B cell (primary cell): ENCODE measurements at regions not wholly inside any gene's neighbourhood (a gene's known extent, or its start where the extent isn't known, plus 50 kb on each side); places are given as distances from the start of the nearest gene placed in this dataset.

ENCODE experiments used
- EZH2 ChIP-seq: IDR thresholded peaks from 2 replicates; pipeline ENCODE4 v1.6.1; 2012; ENCODE audit warnings: borderline replicate concordance, low read depth, mild to moderate bottlenecking, moderate library complexity, low read length; ENCODE audit not compliant: insufficient read depth, poor library complexity, severe bottlenecking
- TF ChIP-seq, protein P1 (sequence below): fragments of 200-600 bp; IDR thresholded peaks from one replicate; pipeline ENCODE4 v1.8.0; 2022; ENCODE audit warnings: antibody characterized with exemption, mild to moderate bottlenecking

DNA sequence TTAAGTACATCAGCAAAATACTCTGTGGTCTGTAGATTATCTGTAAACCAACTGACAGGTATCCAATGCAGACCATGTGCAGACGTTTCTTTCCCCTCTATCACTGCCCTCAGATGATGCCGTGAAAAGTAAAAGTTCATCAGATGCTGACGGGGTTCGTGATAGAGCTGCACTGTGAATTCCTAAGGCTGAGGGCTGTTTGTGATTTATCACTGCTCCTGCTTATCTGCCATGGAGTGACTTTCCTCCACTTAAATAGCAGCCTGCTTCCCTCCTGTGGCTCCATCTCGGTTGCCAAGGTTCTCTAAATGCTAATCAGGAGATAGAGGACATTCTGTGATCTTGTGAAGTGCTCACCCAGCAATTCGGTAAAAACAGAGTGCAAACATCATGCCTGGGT, 89.3 kb upstream of the SRD5A3 start:
- TF ChIP-seq, protein P1, sequence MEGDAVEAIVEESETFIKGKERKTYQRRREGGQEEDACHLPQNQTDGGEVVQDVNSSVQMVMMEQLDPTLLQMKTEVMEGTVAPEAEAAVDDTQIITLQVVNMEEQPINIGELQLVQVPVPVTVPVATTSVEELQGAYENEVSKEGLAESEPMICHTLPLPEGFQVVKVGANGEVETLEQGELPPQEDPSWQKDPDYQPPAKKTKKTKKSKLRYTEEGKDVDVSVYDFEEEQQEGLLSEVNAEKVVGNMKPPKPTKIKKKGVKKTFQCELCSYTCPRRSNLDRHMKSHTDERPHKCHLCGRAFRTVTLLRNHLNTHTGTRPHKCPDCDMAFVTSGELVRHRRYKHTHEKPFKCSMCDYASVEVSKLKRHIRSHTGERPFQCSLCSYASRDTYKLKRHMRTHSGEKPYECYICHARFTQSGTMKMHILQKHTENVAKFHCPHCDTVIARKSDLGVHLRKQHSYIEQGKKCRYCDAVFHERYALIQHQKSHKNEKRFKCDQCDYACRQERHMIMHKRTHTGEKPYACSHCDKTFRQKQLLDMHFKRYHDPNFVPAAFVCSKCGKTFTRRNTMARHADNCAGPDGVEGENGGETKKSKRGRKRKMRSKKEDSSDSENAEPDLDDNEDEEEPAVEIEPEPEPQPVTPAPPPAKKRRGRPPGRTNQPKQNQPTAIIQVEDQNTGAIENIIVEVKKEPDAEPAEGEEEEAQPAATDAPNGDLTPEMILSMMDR = no peak
- no peak for TF ChIP-seq EZH2
